ENCODE measurements at regions not wholly inside any gene's neighbourhood (a gene's known extent, or its start where the extent isn't known, plus 50 kb on each side); places are given as distances from the start of the nearest gene placed in this dataset.

DNA sequence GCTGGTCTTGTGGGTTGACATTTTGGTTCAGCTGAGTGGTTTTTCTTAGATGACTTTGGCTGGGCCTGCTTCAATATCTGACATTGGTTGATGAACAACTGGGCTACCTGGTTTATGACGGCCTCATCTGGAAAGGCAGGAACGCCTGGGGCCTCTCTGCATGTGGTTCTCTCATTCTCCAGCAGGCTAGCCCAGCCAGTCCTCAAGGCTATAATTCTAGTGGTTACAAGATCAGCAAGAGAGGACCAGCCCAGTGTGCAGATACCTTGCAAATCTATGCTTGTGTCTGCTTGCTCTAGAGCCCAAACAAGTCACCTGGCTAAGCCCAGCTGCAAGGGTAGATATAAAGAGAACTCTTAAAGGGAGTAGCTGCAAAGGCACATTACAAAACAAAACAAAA, 214.2 kb upstream of the PUDP start:
- TF ChIP-seq, protein P1, sequence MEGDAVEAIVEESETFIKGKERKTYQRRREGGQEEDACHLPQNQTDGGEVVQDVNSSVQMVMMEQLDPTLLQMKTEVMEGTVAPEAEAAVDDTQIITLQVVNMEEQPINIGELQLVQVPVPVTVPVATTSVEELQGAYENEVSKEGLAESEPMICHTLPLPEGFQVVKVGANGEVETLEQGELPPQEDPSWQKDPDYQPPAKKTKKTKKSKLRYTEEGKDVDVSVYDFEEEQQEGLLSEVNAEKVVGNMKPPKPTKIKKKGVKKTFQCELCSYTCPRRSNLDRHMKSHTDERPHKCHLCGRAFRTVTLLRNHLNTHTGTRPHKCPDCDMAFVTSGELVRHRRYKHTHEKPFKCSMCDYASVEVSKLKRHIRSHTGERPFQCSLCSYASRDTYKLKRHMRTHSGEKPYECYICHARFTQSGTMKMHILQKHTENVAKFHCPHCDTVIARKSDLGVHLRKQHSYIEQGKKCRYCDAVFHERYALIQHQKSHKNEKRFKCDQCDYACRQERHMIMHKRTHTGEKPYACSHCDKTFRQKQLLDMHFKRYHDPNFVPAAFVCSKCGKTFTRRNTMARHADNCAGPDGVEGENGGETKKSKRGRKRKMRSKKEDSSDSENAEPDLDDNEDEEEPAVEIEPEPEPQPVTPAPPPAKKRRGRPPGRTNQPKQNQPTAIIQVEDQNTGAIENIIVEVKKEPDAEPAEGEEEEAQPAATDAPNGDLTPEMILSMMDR (IDR thresholded peaks at IDR 0.05) = no peak
- TF ChIP-seq POLR2A (IDR thresholded peaks at IDR 0.05) (no peak), POLR2AphosphoS5 (IDR thresholded peaks at IDR 0.05) (no peak)

Measured in prostate gland (tissue), 2 donors.